Activated effector memory CD4-positive, alpha-beta T cell treated with Interleukin-2 at 50 U/mL for 16 hours (primary cell): ENCODE measurements at regions not wholly inside any gene's neighbourhood (a gene's known extent, or its start where the extent isn't known, plus 50 kb on each side); places are given as distances from the start of the nearest gene placed in this dataset.

Source experiments
- DNase-seq: peaks from one replicate; pipeline ENCODE4 v3.0.0-alpha.2; 2020

DNA sequence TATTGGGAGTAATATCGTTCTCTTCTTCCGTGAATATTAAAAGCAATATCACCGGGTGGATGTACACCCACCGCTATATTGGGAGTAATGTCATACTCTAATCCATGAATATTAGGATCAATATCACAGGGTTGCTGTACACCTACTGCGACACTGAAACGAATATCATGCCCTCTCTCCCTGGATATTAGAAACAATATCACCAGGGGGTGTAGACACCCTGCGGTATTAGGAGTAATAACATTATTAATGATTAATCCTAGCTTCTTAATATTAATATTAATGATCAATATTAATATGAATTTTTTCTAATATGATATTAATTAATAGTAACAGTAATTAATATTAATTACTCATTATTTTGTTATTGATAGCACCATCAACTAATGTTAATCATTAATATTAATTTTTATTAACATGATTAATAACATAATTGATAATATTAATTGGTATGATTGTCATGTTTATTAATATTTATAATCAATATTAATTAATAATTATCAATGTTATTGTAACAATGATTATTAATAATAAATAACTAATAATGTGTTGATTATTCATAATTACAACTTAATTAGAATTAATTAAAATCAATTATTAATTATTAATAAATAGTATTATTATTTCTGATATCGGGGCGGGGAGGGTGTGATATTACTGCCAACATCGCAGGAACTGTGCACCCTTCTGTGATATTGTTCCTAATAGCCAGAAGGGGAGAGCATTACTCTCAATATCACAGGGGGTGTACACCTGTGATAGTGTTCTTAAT is 121.3 kb upstream of the C1GALT1 start:
- DNase-seq, result no peak

DNA sequence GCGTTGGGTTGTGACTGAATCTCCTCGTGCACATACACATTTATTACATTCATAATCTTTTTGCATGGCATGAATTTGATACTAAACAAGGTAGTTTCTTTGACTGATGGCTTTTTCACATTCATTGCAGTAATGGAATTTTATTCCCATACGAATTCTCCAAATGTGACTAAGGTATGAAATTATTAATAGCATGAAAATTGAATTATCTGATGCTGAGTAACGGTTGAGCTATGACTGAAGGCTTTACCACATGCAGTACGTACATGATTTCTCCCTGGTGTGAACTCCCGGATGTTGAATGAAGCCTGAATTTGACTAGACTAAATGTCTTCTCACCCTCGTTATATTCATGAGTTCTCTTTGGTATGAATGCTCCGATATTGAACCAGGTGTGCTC is 104.4 kb upstream of the C1GALT1 start:
- no peak for DNase-seq

DNA sequence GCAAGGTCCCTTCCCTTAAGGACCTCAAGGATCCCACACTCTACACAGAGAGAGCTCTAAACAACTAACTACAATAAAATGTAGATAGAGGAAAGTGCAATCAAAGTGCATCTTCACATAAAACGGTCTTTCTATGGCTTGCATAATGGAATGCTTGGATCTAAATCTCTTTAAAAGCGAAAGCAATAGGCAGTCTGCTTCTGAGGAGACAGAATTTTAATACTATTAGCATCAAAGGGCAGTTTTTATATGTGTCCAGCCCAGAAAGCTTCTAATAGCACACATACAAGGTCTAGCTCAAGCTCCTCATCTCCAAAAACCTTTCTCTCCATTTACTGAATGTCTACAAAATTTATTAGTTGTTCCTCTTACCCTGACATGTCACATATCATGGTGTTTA is 101.5 kb upstream of the C1GALT1 start:
- DNase-seq, result no peak

- no peak for DNase-seq
Observed at GRCh38 chr7:7090460-7090859, 91.9 kb upstream of the C1GALT1 start.

GRCh38 chr7:7098280-7098818 is 84.0 kb upstream of the C1GALT1 start:
- no peak for DNase-seq

DNA sequence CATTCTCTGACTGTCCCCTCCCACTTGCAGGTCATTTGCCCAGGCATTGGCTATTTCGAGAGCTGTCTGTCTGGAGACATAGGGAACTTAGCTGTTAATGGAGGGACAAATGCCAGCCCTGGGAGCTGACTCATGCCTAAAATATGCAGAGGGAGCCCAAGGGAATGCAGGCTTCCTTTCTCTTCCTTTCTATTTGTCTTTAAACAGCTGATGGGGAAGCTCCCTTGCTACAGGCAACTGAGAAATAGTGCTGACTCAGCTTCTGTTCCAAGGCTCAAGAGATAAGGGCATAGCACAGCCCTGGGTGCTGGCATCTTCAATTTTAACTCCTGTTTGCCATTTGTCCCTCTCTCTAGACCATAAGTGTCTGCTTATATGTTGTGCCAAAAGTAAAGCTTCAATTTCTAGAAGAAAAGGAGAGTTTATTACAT is 82.7 kb upstream of the C1GALT1 start:
- no peak for DNase-seq

GRCh38 chr7:7100432-7100849 is 81.9 kb upstream of the C1GALT1 start:
- DNase-seq, result no peak

- DNase-seq, result no peak
Observed at GRCh38 chr7:7102906-7103305, 79.4 kb upstream of the C1GALT1 start.

- DNase-seq, result no peak
Observed at GRCh38 chr7:7103343-7104313, 78.7 kb upstream of the C1GALT1 start.

GRCh38 chr7:7104314-7104698 is 78.0 kb upstream of the C1GALT1 start:
- no peak for DNase-seq

DNA sequence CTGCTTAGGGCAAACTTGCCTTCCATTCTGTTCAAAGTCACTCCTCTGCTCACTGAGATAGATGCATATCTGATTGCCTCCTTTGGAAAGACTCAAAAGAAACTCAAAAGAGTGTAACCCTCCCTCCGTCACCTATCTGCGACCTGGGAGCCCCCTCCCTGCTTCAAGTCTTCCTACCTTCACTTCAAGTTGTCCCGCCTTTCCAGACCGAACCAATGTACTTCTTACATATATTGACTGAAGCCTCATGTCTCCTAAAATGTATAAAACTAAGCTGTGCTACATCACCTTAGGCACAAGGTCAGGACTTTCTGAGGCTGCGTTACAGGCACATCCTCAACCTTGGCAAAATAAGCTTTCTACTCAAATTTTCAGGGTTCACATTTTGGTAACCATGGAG is 77.4 kb upstream of the C1GALT1 start:
- DNase-seq, result no peak

GRCh38 chr7:7105800-7106582 is 76.4 kb upstream of the C1GALT1 start:
- no peak for DNase-seq

GRCh38 chr7:7108931-7109330 is 73.4 kb upstream of the C1GALT1 start:
- no peak for DNase-seq

GRCh38 chr7:7109934-7110333 is 72.4 kb upstream of the C1GALT1 start:
- no peak for DNase-seq

DNA sequence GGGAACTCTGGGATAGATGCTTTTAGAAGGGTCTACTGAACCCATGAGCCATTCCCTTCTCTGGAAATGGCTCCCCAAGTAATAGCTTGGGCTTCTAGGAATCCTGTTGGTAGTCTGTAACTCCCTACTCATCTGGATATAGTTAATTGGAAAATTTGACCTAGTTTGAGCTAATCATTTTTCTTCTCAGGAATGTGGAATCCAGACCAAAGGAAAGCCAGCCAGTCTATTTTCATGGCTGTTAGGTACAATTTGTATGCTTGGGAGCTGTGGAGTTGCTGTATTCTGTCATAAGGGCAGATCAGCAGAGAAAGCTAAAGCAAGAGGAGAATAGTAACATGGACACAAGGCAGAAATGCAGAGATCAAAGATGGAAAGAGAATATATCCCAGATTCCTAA is 71.6 kb upstream of the C1GALT1 start:
- DNase-seq, result no peak

DNA sequence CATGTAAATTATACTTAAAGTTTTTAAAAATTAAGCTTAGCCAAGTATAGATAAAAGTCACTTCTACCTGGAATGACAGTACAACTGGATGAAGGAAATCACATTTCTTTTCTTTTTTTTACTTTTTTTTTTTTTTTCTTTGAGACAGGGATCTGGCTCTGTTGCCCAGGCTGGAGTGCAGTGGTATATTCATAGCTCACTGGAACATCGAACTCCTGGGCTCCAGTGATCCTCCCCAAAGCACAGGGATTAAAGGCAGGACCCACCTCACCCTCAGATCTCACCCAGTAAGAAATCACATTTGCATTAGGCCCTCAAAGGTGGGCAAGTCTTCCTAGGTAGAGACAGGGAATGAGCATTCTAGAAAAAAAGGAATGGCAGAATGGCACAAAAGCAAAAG is 69.5 kb upstream of the C1GALT1 start:
- no peak for DNase-seq

- DNase-seq, result no peak
Observed at GRCh38 chr7:7114575-7115291, 67.6 kb upstream of the C1GALT1 start.

- no peak for DNase-seq
Observed at GRCh38 chr7:7117935-7118586, 64.3 kb upstream of the C1GALT1 start.

DNA sequence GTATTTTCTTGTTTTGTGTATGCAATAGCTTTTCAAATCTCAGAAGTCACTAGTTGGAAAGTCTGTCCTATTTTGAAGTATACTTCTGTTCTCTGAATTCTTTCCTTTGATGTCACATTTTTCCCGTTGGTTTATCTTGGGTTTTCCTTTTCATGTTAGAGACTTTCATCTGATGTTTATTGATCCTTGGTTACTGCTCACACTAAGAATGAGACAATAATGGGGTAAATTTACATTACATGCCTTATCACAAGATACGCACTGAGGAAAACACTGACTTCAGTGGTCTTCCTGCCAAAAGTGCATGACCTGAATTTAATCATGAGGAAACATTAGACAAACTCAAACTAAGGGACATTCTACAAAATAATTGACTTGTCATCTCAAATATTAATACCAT is 63.5 kb upstream of the C1GALT1 start:
- DNase-seq, result no peak

DNA sequence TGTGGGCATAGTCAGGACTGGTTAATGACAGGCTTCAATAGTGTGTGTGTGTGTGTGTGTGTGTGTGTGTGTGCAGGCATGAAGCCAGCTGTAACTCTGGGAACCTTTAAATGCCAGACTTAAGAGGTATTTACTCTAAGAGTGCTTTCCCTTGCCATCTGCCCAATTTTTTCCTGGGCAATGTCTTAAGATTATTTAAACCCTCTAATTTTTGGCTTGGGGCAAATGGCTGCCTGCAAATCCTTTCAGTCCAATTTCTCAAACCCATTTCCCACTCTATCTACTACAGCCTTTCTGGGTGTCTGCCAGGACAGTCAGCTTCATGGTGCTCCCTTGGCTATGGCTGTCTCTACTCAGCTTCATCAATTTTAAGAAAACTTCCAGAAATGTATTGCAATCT is 62.6 kb upstream of the C1GALT1 start:
- DNase-seq, result no peak

GRCh38 chr7:7122033-7122478 is 60.3 kb upstream of the C1GALT1 start:
- no peak for DNase-seq
